HG02623 (cell line): ENCODE measurements at regions not wholly inside any gene's neighbourhood (a gene's known extent, or its start where the extent isn't known, plus 50 kb on each side); places are given as distances from the start of the nearest gene placed in this dataset.

Experiments used
- ATAC-seq: cut with Tn5 transposase; IDR thresholded peaks from one replicate; pipeline ENCODE4 v1.9.1; 2021; ENCODE audit warnings: moderate library complexity; ENCODE audit not compliant: unreplicated experiment

- no peak for ATAC-seq
Measured at GRCh38 chr22:19640306-19640705, 74.0 kb upstream of the SEPTIN5 start.

DNA sequence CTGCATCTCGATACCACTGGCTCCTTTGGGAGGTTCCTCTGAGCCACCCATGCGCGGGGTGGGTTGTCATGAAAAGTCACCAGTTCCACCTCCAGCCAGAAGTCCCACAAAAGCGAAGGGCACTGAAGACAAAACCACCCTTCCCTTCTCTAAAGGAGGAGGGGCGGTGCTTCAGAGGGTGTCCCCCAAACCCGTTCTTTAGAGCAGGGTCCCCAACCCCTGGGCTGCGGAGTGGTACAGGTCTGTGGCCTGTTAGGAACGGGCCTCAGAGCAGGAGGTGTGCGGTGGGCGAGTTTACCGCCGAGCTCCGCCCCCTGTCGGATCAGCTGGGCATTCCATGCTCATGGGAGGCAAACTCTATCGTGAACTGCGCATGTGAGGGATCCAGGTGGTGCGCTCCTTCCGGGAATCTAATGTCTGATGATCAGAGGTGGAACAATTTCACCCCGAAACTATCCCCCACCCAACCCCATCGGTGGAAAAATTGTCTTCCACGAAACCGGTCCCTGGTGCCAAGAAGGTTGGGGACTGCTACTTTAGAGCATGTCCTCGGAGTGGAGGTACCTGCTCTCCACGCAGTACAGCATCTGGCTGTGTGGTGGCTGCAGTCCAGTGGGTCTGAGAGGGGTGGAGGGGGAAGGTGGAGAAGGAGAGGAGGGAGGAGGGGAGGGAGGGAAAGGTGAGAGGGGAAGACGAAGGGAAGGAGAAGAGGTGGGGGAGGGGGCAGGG is 72.9 kb upstream of the SEPTIN5 start:
- no peak for ATAC-seq

DNA sequence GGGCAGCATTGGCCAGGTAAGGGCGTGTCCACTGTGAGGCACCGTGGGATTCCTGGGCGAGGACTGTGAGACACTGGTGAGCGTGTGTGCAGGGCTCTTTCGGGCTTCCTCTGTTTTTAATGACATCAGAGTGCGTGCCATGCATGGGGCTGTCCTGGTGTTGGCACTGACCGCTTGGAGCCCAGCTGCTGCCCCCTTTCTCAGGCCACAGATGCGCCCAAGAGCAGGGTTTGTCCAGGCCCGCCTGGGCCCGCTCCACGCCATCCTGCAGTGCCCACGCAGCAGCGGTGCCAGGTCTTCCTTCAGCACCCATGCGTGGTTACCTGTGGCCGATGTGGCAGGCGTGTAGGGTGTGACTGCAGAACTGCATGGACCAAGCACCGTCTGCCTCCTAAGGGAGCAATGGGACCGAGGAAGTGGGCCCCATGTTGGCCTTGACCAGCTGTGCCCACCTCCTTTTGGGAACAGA is 72.3 kb upstream of the SEPTIN5 start:
- no peak for ATAC-seq

- ATAC-seq, result no peak
Measured at GRCh38 chr22:19643448-19644313, 70.6 kb upstream of the SEPTIN5 start.

DNA sequence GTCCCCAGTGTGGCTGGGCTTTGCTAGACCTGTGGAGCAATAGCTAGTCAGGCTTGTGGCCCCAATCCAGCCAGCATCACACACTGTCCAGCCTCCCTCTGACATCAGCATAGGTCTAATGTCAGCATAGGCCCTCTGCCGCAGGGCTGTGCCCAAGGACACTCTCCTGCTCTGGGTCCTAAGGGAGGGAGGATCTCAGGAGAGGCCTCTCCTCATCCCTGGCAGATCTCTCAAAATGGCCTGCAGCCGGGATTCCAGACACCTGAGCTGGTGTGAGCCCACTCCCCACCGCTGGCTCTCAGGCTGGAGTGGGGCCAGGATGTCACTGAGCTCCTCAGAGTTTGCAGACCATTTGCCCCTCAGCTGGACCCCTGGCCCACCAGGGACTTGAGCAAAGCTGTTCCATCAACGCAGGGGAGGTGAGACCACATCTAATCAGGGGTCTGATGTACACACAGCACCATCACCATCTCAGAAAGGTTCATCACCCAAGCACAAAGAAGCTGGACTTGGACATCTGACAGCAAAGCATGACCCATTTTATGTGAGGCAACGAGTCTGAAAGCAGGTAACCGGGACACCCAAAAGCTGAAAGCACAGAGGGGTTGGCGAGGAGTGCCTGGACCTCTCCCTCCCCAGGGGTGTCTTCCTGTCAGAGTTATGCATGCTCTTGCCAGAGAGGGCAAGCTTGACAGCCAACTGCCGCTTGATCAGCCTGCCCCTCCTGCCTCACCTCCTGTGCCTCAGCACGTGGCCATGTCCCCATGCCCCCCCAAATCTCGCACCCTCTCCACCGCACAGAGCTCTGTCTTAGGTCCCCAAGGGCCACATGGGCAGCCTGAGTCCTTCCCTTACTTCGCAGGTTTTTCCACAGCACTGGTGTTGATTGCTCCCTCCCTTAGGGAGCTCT is 69.7 kb upstream of the SEPTIN5 start:
- no peak for ATAC-seq

- no peak for ATAC-seq
Measured at GRCh38 chr22:19645391-19645790, 68.9 kb upstream of the SEPTIN5 start.

DNA sequence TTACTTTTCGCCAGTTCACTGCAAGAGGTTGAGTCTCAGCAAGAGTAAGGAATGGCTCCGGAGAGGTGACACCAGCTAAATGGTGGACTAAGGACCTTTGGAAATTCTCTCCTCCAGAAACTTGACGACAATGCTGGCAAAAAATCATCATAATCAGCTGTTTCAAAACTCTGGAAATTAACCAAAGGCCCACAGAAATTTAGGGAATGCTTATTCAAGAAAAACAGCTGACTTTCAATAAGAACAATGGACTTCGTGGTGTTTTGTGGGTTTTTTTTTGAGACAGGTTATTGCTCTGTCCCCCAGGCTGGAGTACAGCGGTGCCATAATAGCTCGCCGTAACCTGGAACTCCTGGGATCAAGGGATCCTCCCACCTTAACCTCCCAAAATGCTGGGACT is 68.4 kb upstream of the SEPTIN5 start:
- ATAC-seq, result no peak

- ATAC-seq, result no peak
Measured at GRCh38 chr22:19646383-19646782, 67.9 kb upstream of the SEPTIN5 start.

DNA sequence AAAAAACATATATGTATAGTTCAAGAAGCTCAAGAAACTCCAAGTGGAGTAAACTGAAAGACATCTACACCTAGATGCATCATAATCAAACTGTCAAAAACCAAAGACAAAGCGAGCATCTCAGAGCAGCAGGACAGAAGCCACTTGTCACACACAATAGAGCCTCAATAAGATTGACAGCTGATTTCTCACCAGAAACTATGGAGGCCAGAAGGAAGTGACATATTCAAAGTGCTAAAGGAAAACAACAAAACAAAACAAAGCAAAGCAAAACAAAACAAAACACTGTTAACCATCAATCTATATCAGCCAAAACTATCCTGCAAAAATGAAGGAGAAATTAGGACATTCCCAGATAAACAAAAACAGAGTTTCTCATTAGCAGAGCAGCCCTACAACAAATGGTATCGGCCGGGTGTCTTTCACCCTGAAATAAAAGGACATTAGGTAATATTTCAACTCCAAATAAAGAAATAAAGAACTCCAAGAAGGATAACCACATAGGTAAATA is 65.8 kb upstream of the SEPTIN5 start:
- ATAC-seq, result no peak

DNA sequence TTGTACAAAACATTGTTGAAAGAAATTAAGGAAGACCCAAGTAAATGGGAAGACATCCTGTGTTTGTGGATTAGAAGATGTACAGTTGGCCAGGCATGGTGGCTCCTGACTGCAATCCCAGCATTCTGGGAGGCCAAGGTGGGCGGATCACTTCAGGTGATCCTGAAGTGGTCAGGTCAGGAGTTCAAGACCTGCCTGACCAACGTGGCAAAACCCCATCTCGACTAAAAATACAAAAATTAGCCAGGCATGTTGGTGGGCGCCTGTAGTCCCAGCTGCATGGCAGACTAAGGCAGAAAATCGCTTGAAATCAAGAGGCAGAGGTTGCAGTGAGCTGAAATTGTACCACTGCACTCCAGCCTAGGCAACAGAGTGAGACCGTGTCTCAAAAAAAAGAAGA is 62.0 kb upstream of the SEPTIN5 start:
- no peak for ATAC-seq

GRCh38 chr22:19654338-19654987 is 59.8 kb upstream of the SEPTIN5 start:
- no peak for ATAC-seq

GRCh38 chr22:19655399-19655798 is 58.9 kb upstream of the SEPTIN5 start:
- no peak for ATAC-seq

DNA sequence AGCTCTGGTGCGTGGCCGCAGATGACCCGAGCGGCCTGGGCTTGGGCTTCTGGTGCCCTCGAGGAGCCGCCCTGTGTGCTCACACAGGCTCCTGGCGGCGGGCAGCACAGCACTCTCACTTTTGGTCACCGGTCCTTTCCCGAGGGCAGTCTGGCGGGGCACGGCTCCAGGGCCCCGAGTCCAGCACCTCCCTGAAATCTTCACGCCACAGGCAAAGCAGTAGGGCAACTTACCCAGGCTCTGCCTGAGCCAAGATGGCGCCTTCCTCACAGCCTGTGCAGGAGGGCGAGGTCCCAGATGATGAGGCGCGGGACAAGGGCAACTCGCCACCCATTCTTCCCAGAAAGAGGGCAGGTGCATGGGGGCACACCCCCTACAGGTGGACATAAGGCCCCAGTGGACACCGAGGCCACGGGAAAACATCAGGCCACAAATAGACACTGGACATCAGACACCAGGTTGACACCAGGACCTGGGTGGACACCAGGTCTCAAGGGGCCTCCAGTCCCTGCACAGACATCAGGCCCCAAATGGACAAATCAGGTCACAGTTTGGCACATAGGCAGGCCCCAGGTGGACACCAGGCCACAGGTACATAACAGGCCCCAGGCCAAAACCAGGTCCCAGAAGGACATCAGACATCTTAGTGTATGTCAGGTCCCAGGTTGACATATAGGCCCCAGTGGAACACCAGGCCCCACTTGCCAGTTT is 57.6 kb upstream of the SEPTIN5 start:
- no peak for ATAC-seq

GRCh38 chr22:19657252-19658056 is 56.8 kb upstream of the SEPTIN5 start:
- ATAC-seq, result no peak

DNA sequence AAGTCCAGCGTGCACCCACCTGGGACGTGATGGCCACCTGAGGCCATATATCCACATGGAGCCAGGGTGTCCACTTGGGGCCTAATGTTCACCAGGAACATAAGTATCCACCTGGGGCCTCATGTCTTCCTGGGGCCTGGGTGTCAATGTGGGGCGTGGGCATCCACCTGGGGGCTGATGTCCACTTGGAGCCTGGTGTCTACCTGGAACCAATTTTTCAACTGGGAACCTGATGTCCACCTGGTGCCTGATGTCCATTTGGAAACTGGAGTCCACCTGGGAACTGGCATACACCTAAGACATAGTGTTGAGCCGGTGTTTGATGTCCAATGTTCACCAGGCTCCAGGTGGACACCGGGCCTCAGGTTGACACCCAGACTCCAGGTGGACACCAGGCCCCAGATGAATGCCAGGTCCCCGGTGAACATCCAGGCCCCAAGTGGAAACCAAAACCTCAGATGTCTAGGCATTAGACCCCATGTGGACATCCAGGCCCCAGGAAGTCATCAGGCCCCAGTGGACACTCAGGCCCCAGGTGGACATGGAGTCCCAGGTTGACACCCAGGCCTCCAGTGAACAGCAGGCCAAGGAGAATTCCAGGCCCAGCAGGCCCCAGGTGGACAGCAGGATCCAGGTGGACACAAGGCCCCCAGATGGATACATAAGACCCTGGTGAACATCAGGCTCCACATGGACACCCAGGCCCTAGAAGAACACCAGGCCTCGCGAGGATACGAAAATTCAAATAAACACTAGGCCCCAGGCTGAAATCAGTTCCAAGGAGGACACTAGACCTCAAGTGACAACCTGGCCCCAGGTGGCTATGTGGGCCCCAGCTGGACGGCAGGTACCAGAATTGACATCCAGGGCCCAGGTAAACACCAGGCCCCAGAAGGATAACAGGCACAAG is 56.0 kb upstream of the SEPTIN5 start:
- ATAC-seq, result no peak

DNA sequence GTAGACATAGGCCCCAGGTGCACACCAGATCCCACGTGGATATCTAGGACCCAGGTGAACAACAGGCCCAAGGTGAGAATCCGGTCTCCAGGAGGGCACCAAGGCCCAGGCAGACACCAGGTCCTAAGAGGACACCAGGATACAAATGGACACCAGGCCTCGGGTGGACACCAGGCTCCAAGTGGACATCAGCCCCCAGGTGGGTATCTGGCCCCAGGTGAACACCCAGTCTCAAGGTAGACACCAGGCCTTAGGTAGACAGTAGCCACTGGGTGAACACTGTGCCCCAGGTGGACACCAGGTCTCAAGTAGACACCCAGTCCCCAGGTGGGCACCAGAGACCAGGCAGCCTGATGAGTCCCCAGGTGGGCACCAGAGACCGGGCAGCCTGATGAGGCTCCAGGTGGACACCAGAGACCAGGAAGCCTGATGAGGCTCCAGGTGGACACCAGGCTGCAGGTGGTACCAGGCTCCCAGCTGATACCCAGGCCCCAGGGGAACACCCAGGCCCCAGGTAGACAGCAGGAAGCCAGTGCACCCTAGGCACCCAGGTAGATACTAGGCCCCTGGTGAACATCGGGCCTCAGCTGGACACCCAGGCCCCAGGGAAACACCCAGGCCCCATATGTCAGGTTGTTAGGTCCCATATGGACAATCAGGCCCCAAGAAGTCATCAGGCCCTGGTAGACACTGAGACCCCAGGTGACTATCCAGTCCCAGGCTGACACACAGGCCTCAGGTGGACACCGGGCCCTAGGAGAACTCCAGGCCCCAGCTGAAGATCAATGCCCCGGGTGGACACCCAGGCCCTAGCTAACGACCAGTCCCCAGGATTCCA is 55.1 kb upstream of the SEPTIN5 start:
- no peak for ATAC-seq

- no peak for ATAC-seq
Measured at GRCh38 chr22:19659805-19660345, 54.4 kb upstream of the SEPTIN5 start.
